ENCODE measurements at regions not wholly inside any gene's neighbourhood (a gene's known extent, or its start where the extent isn't known, plus 50 kb on each side); places are given as distances from the start of the nearest gene placed in this dataset.

- Histone ChIP-seq H3K9me3 (no peaks in the 10 kb centered on the region), H3K27me3 (no peaks in the 10 kb centered on the region), H3K36me3 (no peaks in the 10 kb centered on the region), H3K4me3 (replicated peaks in 1 of 3) (no peak overlapping the region), H3K4me1 (no peaks in the 10 kb centered on the region), H3K27ac (no peak overlapping the region)
- 89 to 94% methylated on average over 3 of the region's 3 CpGs for WGBS, 2 donors
- TF ChIP-seq, protein P1, sequence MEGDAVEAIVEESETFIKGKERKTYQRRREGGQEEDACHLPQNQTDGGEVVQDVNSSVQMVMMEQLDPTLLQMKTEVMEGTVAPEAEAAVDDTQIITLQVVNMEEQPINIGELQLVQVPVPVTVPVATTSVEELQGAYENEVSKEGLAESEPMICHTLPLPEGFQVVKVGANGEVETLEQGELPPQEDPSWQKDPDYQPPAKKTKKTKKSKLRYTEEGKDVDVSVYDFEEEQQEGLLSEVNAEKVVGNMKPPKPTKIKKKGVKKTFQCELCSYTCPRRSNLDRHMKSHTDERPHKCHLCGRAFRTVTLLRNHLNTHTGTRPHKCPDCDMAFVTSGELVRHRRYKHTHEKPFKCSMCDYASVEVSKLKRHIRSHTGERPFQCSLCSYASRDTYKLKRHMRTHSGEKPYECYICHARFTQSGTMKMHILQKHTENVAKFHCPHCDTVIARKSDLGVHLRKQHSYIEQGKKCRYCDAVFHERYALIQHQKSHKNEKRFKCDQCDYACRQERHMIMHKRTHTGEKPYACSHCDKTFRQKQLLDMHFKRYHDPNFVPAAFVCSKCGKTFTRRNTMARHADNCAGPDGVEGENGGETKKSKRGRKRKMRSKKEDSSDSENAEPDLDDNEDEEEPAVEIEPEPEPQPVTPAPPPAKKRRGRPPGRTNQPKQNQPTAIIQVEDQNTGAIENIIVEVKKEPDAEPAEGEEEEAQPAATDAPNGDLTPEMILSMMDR (IDR thresholded peaks at IDR 0.05), result no peak
- no peak for TF ChIP-seq POLR2A (IDR thresholded peaks at IDR 0.05)
- intact Hi-C loops (cut with DNase I), result no loop called here
- no peak for DNase-seq
Measured at GRCh38 chr10:81146436-81146835, 608.7 kb downstream of the SH2D4B start.

DNA sequence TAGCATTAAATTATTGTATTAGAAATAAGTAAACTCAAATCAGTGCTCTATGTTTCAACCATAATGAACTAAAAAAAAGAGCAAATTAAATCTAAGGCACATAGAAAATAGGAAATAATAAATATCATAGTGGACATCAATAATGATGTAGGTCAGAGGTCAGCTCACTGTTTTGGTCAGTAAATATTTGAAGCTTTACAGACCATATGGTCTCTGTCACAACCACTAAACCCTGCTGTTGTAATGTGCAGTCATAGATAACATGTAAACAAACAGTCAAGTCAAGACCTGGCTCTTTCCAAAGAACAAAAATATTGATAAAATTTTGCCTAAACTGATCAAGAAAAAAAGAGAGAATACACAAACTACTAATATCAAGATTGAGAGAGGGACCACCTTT is 615.0 kb downstream of the SH2D4B start:
- intact Hi-C loops (cut with DNase I), result no loop called here
- DNase-seq, result no peak
- H3K27me3 ChIP-seq, result no peaks in the 10 kb centered on the region
- TF ChIP-seq POLR2A (IDR thresholded peaks at IDR 0.05), result no peak
- TF ChIP-seq, protein P1 (IDR thresholded peaks at IDR 0.05), result no peak
- H3K4me3 ChIP-seq (replicated peaks in 1 of 3), result no peak overlapping the region
- H3K9me3 ChIP-seq, result no peaks in the 10 kb centered on the region
- H3K36me3 ChIP-seq, result no peaks in the 10 kb centered on the region
- no peaks in the 10 kb centered on the region for H3K4me1 ChIP-seq
- H3K27ac ChIP-seq, result no peak overlapping the region

DNA sequence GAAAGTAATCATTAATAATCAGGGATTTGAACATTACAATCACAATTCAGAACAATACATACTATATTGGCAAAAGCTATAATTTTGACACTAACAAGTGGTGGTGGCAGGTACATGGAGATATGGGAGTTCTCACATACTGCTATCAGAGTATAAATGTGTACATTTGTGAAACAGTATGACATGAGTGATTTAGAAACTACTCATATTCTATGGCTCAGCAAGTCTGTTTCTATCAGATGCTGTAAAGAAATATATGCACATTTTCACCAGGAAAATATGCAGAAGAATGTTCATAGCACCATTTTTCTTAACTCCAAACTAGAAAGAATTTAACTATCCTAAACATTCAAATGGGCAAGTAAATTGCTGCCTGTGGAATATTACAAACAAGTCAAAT is 620.0 kb downstream of the SH2D4B start:
- no peak for TF ChIP-seq POLR2A (IDR thresholded peaks at IDR 0.05)
- TF ChIP-seq, protein P1 (IDR thresholded peaks at IDR 0.05), result no peak
- DNase-seq, result no peak
- no peaks in the 10 kb centered on the region for H3K36me3 ChIP-seq
- intact Hi-C loops (cut with DNase I), result no loop called here
- H3K9me3 ChIP-seq, result no peaks in the 10 kb centered on the region
- H3K27ac ChIP-seq, result no peak overlapping the region
- H3K4me3 ChIP-seq (replicated peaks in 1 of 3), result no peak overlapping the region
- H3K4me1 ChIP-seq, result no peaks in the 10 kb centered on the region
- no peaks in the 10 kb centered on the region for H3K27me3 ChIP-seq

- DNase-seq, result no peak
- 92 to 94% methylated on average over 6 of the region's 6 CpGs for WGBS, 2 donors
- H3K27me3 ChIP-seq, result no peaks in the 10 kb centered on the region
- TF ChIP-seq, protein P1 (IDR thresholded peaks at IDR 0.05), result no peak
- no peak for TF ChIP-seq POLR2A (IDR thresholded peaks at IDR 0.05)
- no peak overlapping the region for H3K27ac ChIP-seq
- H3K4me1 ChIP-seq, result no peaks in the 10 kb centered on the region
- H3K36me3 ChIP-seq, result no peaks in the 10 kb centered on the region
- H3K4me3 ChIP-seq (replicated peaks in 1 of 3), result no peak overlapping the region
- intact Hi-C loops (cut with DNase I), result no loop called here
- H3K9me3 ChIP-seq, result no peaks in the 10 kb centered on the region
Measured at GRCh38 chr10:81177651-81178244, 640.0 kb downstream of the SH2D4B start.

- no peak for TF ChIP-seq POLR2A (IDR thresholded peaks at IDR 0.05)
- TF ChIP-seq, protein P1 (IDR thresholded peaks at IDR 0.05), result no peak
- Histone ChIP-seq H3K36me3 (no peaks in the 10 kb centered on the region), H3K27ac (no peak overlapping the region), H3K9me3 (no peaks in the 10 kb centered on the region), H3K27me3 (no peaks in the 10 kb centered on the region), H3K4me3 (replicated peaks in 1 of 3) (no peak overlapping the region), H3K4me1 (no peaks in the 10 kb centered on the region)
- intact Hi-C loops (cut with DNase I), result no loop called here
- no peak for DNase-seq
- 81 to 83% methylated on average over 3 of the region's 3 CpGs for WGBS, 2 donors
Measured at GRCh38 chr10:81179324-81179723, 641.6 kb downstream of the SH2D4B start.
